ENCODE measurements at regions not wholly inside any gene's neighbourhood (a gene's known extent, or its start where the extent isn't known, plus 50 kb on each side); places are given as distances from the start of the nearest gene placed in this dataset.

DNA sequence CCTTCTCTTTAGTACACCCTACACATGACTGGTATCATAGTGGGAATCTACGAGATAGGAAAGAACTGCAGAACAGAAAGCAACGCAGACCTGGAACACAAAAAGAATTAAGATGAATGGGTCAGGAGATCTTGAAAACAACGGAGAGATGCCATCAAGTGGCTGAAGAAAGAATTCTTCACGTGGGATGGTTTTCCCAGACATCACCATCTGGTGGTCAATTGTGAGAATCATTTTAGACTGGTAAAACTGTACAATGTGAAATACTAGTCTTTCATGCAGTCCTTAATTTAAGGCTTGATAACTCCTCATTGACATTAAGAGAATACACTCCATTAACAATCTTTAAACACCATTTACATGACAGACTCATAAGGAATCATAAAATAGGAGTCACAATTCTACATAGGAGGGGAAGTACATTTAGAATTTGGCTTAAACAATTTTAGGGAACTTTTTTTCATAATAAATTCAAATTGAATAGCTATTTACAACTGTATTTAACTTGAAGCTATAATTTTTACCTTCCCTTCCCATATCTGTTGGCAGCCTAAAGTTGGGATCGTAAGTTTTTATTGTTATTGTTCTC is 128.4 kb upstream of the TRPM3 start:
- Histone ChIP-seq H3K27me3 (ENCODE audit: control insufficient read depth in 2 of 2, insufficient read depth in 2 of 2, low read length in 2 of 2) (peaks cover 4 to 9% of the 10 kb centered on the region in 2 experiments), H3K4me3 (replicated peaks in 1 of 3; ENCODE audit: insufficient read depth in 1 of 3, low read depth in 1 of 3, low read length in 3 of 3) (no peak overlapping the region), H3K79me2 (ENCODE audit: control insufficient read depth, insufficient read depth, low read length) (no peaks in the 10 kb centered on the region), H3K4me1 (ENCODE audit: control insufficient read depth, extremely low read depth, insufficient read depth, low read length) (no peaks in the 10 kb centered on the region), H3K27ac (ENCODE audit: insufficient read depth, low read depth, low read length) (no peak overlapping the region), H3K9ac (replicated peaks; ENCODE audit: extremely low read depth, insufficient read depth, low read length) (no peak overlapping the region), H3K9me3 (replicated peaks; ENCODE audit: control insufficient read depth, insufficient read depth, low read length) (no peaks in the 10 kb centered on the region), H3K9me1 (replicated peaks; ENCODE audit: control insufficient read depth, extremely low read depth, insufficient read depth, low read length) (no peaks in the 10 kb centered on the region), H3K4me2 (ENCODE audit: insufficient read depth, low read length) (no peak overlapping the region), H3K36me3 (ENCODE audit: control insufficient read depth in 2 of 2, extremely low read depth in 1 of 2, insufficient read depth in 2 of 2, low read length in 2 of 2) (no peaks in the 10 kb centered on the region), H4K20me1 (replicated peaks; ENCODE audit: control insufficient read depth, extremely low read depth, insufficient read depth, low read length) (no peaks in the 10 kb centered on the region), H2AFZ (ENCODE audit: low read depth, low read length) (no peak overlapping the region)
- intact Hi-C loops (cut with micrococcal nuclease) (loop anchor here (1.0 to 10.0 kb wide), 5 partner anchors 105 to 610 kb away; no protein-coding TSS in a partner anchor), dilution Hi-C loops (cut with MboI; ENCODE audit: extremely low pct_ligation_motif_present, low sequenced_read_pairs) (no loop called here)
- ChIA-PET POLR2A (interaction anchor here (0.5 kb wide), 1 partner anchor 707 kb away, joined by 3 read pairs; no protein-coding TSS in a partner anchor), CTCF (interaction anchor here (0.6 to 6.8 kb wide), 28 partner anchors 9 to 622 kb away, joined by 3 to 420 read pairs (median 4); no protein-coding TSS in a partner anchor)
- FAIRE-seq (peak; percentile 94), DNase-seq (ENCODE audit: low read depth, low spot score) (peak; percentile 78)
- no TSS peak for BruUV-seq (replicated peaks)
- TF ChIP-seq, protein P1, sequence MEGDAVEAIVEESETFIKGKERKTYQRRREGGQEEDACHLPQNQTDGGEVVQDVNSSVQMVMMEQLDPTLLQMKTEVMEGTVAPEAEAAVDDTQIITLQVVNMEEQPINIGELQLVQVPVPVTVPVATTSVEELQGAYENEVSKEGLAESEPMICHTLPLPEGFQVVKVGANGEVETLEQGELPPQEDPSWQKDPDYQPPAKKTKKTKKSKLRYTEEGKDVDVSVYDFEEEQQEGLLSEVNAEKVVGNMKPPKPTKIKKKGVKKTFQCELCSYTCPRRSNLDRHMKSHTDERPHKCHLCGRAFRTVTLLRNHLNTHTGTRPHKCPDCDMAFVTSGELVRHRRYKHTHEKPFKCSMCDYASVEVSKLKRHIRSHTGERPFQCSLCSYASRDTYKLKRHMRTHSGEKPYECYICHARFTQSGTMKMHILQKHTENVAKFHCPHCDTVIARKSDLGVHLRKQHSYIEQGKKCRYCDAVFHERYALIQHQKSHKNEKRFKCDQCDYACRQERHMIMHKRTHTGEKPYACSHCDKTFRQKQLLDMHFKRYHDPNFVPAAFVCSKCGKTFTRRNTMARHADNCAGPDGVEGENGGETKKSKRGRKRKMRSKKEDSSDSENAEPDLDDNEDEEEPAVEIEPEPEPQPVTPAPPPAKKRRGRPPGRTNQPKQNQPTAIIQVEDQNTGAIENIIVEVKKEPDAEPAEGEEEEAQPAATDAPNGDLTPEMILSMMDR (IDR thresholded peaks at IDR 0.05; ENCODE audit: extremely low read depth in 1 of 2, insufficient read depth in 1 of 2, low read depth in 1 of 2, low read length in 2 of 2): peak; percentile 69
- TF ChIP-seq EZH2 (IDR thresholded peaks at IDR 0.05; ENCODE audit: borderline replicate concordance, low read depth, low read length, severe bottlenecking): no peak

DNA sequence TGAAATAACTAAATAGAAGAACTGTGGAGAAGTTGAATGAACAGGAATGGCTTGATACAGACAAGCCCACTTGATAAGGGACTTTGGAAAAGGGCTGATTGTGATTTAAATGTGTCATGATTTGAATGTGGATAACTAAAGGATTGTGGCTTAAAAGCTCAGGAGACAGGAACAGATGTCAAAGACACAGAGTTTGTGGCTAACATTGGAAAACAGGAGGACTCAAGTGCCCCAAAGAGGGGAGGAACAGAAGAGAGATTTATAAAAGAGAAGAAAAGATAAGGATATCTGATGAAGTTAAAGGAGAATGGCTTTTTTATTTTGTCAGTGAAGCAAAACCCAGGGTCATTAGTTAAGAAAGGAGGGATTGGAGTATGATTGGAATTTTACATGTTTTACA is 124.2 kb upstream of the TRPM3 start:
- POLR2A ChIA-PET: no interaction called here

More for the DNA sequence above, 124.2 kb upstream of the TRPM3 start:
- Histone ChIP-seq H3K79me2 (ENCODE audit: control insufficient read depth, insufficient read depth, low read length) (no peaks in the 10 kb centered on the region), H3K36me3 (ENCODE audit: control insufficient read depth in 2 of 2, extremely low read depth in 1 of 2, insufficient read depth in 2 of 2, low read length in 2 of 2) (no peaks in the 10 kb centered on the region), H2AFZ (ENCODE audit: low read depth, low read length) (no peak overlapping the region), H3K9me3 (replicated peaks; ENCODE audit: control insufficient read depth, insufficient read depth, low read length) (no peaks in the 10 kb centered on the region), H3K4me2 (ENCODE audit: insufficient read depth, low read length) (no peak overlapping the region), H3K27me3 (ENCODE audit: control insufficient read depth in 2 of 2, insufficient read depth in 2 of 2, low read length in 2 of 2) (peaks cover 3% of the 10 kb centered on the region in 2 experiments), H3K9ac (replicated peaks; ENCODE audit: extremely low read depth, insufficient read depth, low read length) (no peak overlapping the region), H3K4me3 (replicated peaks in 1 of 3; ENCODE audit: insufficient read depth in 1 of 3, low read depth in 1 of 3, low read length in 3 of 3) (no peak overlapping the region), H4K20me1 (replicated peaks; ENCODE audit: control insufficient read depth, extremely low read depth, insufficient read depth, low read length) (no peaks in the 10 kb centered on the region), H3K27ac (ENCODE audit: insufficient read depth, low read depth, low read length) (no peak overlapping the region), H3K4me1 (ENCODE audit: control insufficient read depth, extremely low read depth, insufficient read depth, low read length) (no peaks in the 10 kb centered on the region), H3K9me1 (replicated peaks; ENCODE audit: control insufficient read depth, extremely low read depth, insufficient read depth, low read length) (no peaks in the 10 kb centered on the region)
- no peak for FAIRE-seq
- no TSS peak for BruUV-seq (replicated peaks)
- CTCF ChIA-PET: interaction anchor here (0.7 to 2.1 kb wide), 2 partner anchors 115 to 606 kb away, joined by 3 to 12 read pairs; no protein-coding TSS in a partner anchor
- TF ChIP-seq POLR2A (IDR thresholded peaks at IDR 0.05; ENCODE audit: low read depth, low read length) (no peak), FOS (IDR thresholded peaks at IDR 0.05; ENCODE audit: borderline replicate concordance, insufficient read depth, low read length) (no peak), JUN (IDR thresholded peaks at IDR 0.05; ENCODE audit: borderline replicate concordance, insufficient read depth, insufficient read length, low read depth) (no peak), POLR2AphosphoS5 (IDR thresholded peaks at IDR 0.05; ENCODE audit: insufficient read depth, low read depth, low read length) (no peak), MYC (IDR thresholded peaks at IDR 0.05; ENCODE audit: low read depth, low read length) (no peak), GATA2 (IDR thresholded peaks at IDR 0.05; ENCODE audit: insufficient read depth, insufficient read length, low read depth, low read length) (no peak)
- TF ChIP-seq, protein P2, sequence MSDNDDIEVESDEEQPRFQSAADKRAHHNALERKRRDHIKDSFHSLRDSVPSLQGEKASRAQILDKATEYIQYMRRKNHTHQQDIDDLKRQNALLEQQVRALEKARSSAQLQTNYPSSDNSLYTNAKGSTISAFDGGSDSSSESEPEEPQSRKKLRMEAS (IDR thresholded peaks at IDR 0.05; ENCODE audit: insufficient read depth, insufficient read length): no peak
- no peak for DNase-seq (ENCODE audit: low read depth, low spot score)
- dilution Hi-C loops (cut with MboI; ENCODE audit: extremely low pct_ligation_motif_present, low sequenced_read_pairs) (no loop called here), intact Hi-C loops (cut with micrococcal nuclease) (loop anchor here (10.0 kb wide), 1 partner anchor 171 kb away; no protein-coding TSS in a partner anchor)

Data from endothelial cell of umbilical vein (primary cell).